WTC11 (cell line): ENCODE measurements at regions not wholly inside any gene's neighbourhood (a gene's known extent, or its start where the extent isn't known, plus 50 kb on each side); places are given as distances from the start of the nearest gene placed in this dataset.

Source experiments
- KAT7 ChIP-seq: sonication (generic); formaldehyde crosslinking; IDR thresholded peaks from 2 replicates; pipeline ENCODE4 v1.8.1; 2023; ENCODE audit warnings: missing genetic modification reagents, mild to moderate bottlenecking, borderline replicate concordance
- ZNF138 ChIP-seq: sonication (generic); formaldehyde crosslinking; conservative IDR thresholded peaks from 2 replicates; pipeline ENCODE4 v1.8.1; 2022; ENCODE audit warnings: mild to moderate bottlenecking, moderate library complexity, missing genetic modification reagents
- ZNF232 ChIP-seq: sonication (generic); formaldehyde crosslinking; IDR thresholded peaks from 2 replicates; pipeline ENCODE4 v1.8.0; 2022; ENCODE audit warnings: mild to moderate bottlenecking, missing genetic modification reagents
- TF ChIP-seq, protein P1 (sequence below): fragments of 200-600 bp; IDR thresholded peaks from 2 replicates; pipeline ENCODE4 v1.8.0; 2022; ENCODE audit warnings: antibody characterized with exemption

DNA sequence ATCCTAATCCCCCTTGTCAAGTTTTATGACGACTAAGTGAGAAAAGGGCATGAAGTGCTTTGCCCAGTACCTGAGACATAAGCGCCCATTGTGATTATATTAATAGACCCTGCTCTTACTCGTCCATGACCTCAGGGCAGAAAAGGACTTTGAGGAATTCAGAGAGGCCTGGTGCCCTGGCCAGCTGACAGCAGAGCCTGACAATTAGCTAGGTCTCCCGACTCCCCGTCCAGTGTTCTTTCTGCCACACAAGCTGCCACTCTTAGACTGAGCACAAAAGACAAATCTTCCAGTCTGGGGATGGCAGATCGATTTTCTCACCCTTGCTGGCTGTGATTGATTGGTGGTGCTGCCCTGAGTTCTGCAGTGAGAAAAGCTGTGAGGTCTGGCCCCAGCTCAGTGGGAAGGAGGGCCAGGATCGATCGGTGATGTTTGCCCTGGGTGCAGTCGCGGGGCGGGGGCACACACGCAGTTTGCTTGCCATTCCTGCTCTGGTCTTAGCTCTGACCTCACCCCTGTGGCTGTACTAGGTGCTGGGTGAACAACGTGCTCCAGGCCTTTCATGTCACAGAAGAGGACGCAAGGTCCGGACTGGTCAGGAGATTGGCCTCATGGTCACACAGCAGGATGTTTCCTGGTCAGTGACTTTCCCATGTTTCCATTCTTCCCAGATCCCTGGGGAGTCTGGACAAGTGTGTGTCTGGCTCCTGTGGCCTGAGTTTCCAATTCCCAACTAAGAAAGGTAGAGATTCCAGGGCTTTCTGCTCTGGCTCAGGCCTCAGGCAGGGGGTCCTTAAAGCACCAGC, 67.4 kb upstream of the TLE3 start:
- TF ChIP-seq, protein P1, sequence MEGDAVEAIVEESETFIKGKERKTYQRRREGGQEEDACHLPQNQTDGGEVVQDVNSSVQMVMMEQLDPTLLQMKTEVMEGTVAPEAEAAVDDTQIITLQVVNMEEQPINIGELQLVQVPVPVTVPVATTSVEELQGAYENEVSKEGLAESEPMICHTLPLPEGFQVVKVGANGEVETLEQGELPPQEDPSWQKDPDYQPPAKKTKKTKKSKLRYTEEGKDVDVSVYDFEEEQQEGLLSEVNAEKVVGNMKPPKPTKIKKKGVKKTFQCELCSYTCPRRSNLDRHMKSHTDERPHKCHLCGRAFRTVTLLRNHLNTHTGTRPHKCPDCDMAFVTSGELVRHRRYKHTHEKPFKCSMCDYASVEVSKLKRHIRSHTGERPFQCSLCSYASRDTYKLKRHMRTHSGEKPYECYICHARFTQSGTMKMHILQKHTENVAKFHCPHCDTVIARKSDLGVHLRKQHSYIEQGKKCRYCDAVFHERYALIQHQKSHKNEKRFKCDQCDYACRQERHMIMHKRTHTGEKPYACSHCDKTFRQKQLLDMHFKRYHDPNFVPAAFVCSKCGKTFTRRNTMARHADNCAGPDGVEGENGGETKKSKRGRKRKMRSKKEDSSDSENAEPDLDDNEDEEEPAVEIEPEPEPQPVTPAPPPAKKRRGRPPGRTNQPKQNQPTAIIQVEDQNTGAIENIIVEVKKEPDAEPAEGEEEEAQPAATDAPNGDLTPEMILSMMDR, result no peak
- TF ChIP-seq KAT7 (CRISPR knock-in tag) (no peak), ZNF232 (no peak), ZNF138 (CRISPR knock-in tag) (no peak)
